Keratinocyte (primary cell): ENCODE measurements at regions not wholly inside any gene's neighbourhood (a gene's known extent, or its start where the extent isn't known, plus 50 kb on each side); places are given as distances from the start of the nearest gene placed in this dataset.

Experiments used
- DNase-seq: peaks from one replicate; pipeline ENCODE4 v3.0.0-alpha.2; 2011; ENCODE audit warnings: low read depth, missing footprints, low spot score
- FAIRE-seq: peaks from 2 replicates; lab custom pipeline; 2011; peaks lifted over from hg19 to GRCh38; lab: Jason Lieb, UNC
- H2AFZ ChIP-seq: 2 replicates; pipeline ENCODE4 v1.6.0; 2012; ENCODE audit warnings: low read length, control low read depth, inconsistent platforms; ENCODE audit not compliant: control insufficient read depth
- H3K27ac ChIP-seq: 2 replicates; pipeline ENCODE4 v1.5.1; 2011; ENCODE audit warnings: low read length; ENCODE audit not compliant: control insufficient read depth, insufficient read depth
- H3K27me3 ChIP-seq: 3 replicates; pipeline ENCODE4 v1.6.0; 2011; ENCODE audit warnings: low read length; ENCODE audit not compliant: control insufficient read depth, insufficient read depth; ENCODE audit errors: extremely low read depth
- H3K36me3 ChIP-seq, 2 experiments: 2 replicates in 1 of 2; 3 replicates in 1 of 2; pipeline ENCODE4 v1.5.1; 2011; ENCODE audit warnings: low read length in 2 of 2, mild to moderate bottlenecking in 1 of 2; ENCODE audit not compliant: control insufficient read depth in 2 of 2, insufficient read depth in 2 of 2; ENCODE audit errors: extremely low read depth in 1 of 2
- H3K4me1 ChIP-seq: 3 replicates; pipeline ENCODE4 v1.5.1; 2011; ENCODE audit warnings: low read length; ENCODE audit not compliant: control insufficient read depth, insufficient read depth; ENCODE audit errors: extremely low read depth
- H3K4me2 ChIP-seq: 3 replicates; pipeline ENCODE4 v1.6.0; 2011; ENCODE audit warnings: low read depth, low read length; ENCODE audit not compliant: control insufficient read depth, insufficient read depth; ENCODE audit errors: extremely low read depth
- H3K4me3 ChIP-seq, 3 experiments: fragments of 200-600 bp in 1 of 3; sonication (generic) in 1 of 3; 2 replicates in 2 of 3; 3 replicates in 1 of 3; pipeline ENCODE4 v1.5.1; 2011 to 2016; ENCODE audit warnings: low read length in 3 of 3, mild to moderate bottlenecking in 3 of 3, control low read depth in 2 of 3, inconsistent platforms in 1 of 3, low read depth in 1 of 3, mixed read lengths in 1 of 3, mixed run types in 1 of 3, moderate library complexity in 1 of 3; ENCODE audit not compliant: control insufficient read depth in 2 of 3, insufficient read depth in 2 of 3; ENCODE audit errors: extremely low read depth in 1 of 3
- H3K79me2 ChIP-seq: 2 replicates; pipeline ENCODE4 v1.6.0; 2012; ENCODE audit warnings: low read length; ENCODE audit not compliant: control insufficient read depth, insufficient read depth
- H3K9ac ChIP-seq: 3 replicates; pipeline ENCODE4 v1.6.0; 2011; ENCODE audit warnings: low read length; ENCODE audit not compliant: control insufficient read depth, insufficient read depth; ENCODE audit errors: extremely low read depth
- H3K9me1 ChIP-seq: 3 replicates; pipeline ENCODE4 v1.6.0; 2011; ENCODE audit warnings: low read length; ENCODE audit not compliant: control insufficient read depth, insufficient read depth; ENCODE audit errors: extremely low read depth
- H3K9me3 ChIP-seq: 2 replicates; pipeline ENCODE4 v1.5.1; 2012; ENCODE audit warnings: low read depth, low read length; ENCODE audit not compliant: control insufficient read depth
- H4K20me1 ChIP-seq: 3 replicates; pipeline ENCODE4 v1.6.0; 2011; ENCODE audit warnings: low read length; ENCODE audit not compliant: control insufficient read depth, insufficient read depth; ENCODE audit errors: extremely low read depth
- CTCF ChIP-seq, 3 experiments: IDR thresholded peaks in 1 of 3; conservative IDR thresholded peaks in 1 of 3; optimal IDR thresholded peaks in 1 of 3; 2 replicates in 2 of 3; 3 replicates in 1 of 3; pipeline versions ENCODE3 to v1.5.1; 2011; ENCODE audit warnings: low read length in 3 of 3, mild to moderate bottlenecking in 3 of 3, moderate library complexity in 2 of 3, control low read depth in 1 of 3, inconsistent platforms in 1 of 3; ENCODE audit not compliant: insufficient read depth in 2 of 3; ENCODE audit errors: extremely low read depth in 1 of 3
- EZH2 ChIP-seq: IDR thresholded peaks from one replicate; pipeline ENCODE4 v1.6.1; 2012; ENCODE audit warnings: inconsistent platforms, mild to moderate bottlenecking, low read length, moderate library complexity
- dilution Hi-C: fragments of 300-500 bp; cut with MboI; formaldehyde crosslinking; loops from one replicate; pipeline ENCODE4 v1.7.0; 2020; ENCODE audit warnings: low sequenced_read_pairs; ENCODE audit not compliant: extremely low pct_ligation_motif_present

- no peak for FAIRE-seq
- no peak overlapping the region for H2AFZ ChIP-seq
Measured at GRCh38 chr4:72970756-72971155, 98.8 kb downstream of the COX18 start.

DNA sequence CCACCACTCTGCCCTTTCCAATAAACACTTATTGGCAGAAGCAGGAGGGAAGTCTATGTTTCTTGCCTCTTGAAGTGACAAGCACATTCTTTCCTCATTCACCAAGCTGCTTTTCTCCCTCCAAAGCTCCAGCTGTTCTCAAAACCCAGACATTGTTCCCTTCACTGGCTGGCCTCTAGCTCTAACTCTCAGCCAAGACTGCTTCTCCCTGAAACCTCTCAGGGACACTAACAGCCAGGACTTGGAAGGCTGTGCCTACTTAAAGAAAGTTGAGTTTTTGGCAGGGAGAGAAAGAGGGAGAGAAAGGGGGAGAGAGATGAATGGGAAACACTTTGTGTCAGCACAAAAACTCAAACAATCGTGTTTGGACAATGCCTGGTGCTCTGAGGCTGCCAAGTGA, 99.5 kb downstream of the COX18 start:
- H3K79me2 ChIP-seq: no peaks in the 10 kb centered on the region
- H3K4me1 ChIP-seq: peaks cover 12% of the 10 kb centered on the region
- H3K36me3 ChIP-seq: no peaks in the 10 kb centered on the region
- FAIRE-seq (no peak), DNase-seq (no peak)
- H4K20me1 ChIP-seq: no peaks in the 10 kb centered on the region
- no peak overlapping the region for H3K9ac ChIP-seq
- no peak overlapping the region for H3K4me2 ChIP-seq
- H3K4me3 ChIP-seq: no peak overlapping the region
- H2AFZ ChIP-seq: no peak overlapping the region
- TF ChIP-seq CTCF (optimal IDR thresholded peaks at IDR 0.05 in 1 of 3, IDR thresholded peaks at IDR 0.05 in 1 of 3, conservative IDR thresholded peaks at IDR 0.05 in 1 of 3; ENCODE audit: extremely low read depth in 1 of 3, insufficient read depth in 2 of 3, low read length in 3 of 3) (no peak), EZH2 (no peak)
- H3K27ac ChIP-seq: no peak overlapping the region
- no peaks in the 10 kb centered on the region for H3K9me1 ChIP-seq
- no peaks in the 10 kb centered on the region for H3K9me3 ChIP-seq
- dilution Hi-C loops: no loop called here
- H3K27me3 ChIP-seq: no peaks in the 10 kb centered on the region

More at GRCh38 chr4:72970756-72971155, 98.8 kb downstream of the COX18 start:
- Histone ChIP-seq H3K79me2 (no peaks in the 10 kb centered on the region), H3K27ac (no peak overlapping the region), H3K9ac (no peak overlapping the region), H3K4me3 (no peak overlapping the region), H3K4me1 (peaks cover 12% of the 10 kb centered on the region), H3K36me3 (no peaks in the 10 kb centered on the region), H4K20me1 (no peaks in the 10 kb centered on the region), H3K9me3 (no peaks in the 10 kb centered on the region), H3K9me1 (no peaks in the 10 kb centered on the region), H3K27me3 (no peaks in the 10 kb centered on the region), H3K4me2 (no peak overlapping the region)
- dilution Hi-C loops: no loop called here
- TF ChIP-seq EZH2 (no peak), CTCF (optimal IDR thresholded peaks at IDR 0.05 in 1 of 3, IDR thresholded peaks at IDR 0.05 in 1 of 3, conservative IDR thresholded peaks at IDR 0.05 in 1 of 3; ENCODE audit: extremely low read depth in 1 of 3, insufficient read depth in 2 of 3, low read length in 3 of 3) (no peak)
- no peak for DNase-seq
